ENCODE measurements at regions not wholly inside any gene's neighbourhood (a gene's known extent, or its start where the extent isn't known, plus 50 kb on each side); places are given as distances from the start of the nearest gene placed in this dataset.

DNA sequence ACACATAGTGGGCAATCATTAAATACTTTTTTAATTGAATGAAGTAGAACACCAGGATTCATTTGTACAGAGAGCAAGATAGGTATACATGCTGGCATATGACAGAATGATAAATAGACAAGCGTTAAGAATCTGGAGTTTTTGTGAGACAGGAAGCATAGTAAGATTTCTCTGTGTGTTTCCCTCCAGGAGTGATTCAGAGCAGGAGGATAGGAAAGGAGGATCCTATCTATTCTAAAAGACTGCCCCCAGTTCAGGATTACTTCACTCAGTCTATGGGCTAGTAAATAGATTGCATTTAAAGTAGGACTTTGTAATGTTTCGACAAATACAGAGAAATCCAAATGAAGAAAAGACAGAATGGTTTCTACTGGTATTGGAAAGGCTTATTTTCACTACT is 423.7 kb downstream of the PDGFC start:
- Histone ChIP-seq H4K20me1 (replicated peaks; ENCODE audit: control insufficient read depth, extremely low read depth, insufficient read depth, low read length) (no peaks in the 10 kb centered on the region), H3K36me3 (ENCODE audit: control insufficient read depth in 2 of 2, extremely low read depth in 1 of 2, insufficient read depth in 2 of 2, low read length in 2 of 2) (no peaks in the 10 kb centered on the region), H3K27ac (ENCODE audit: insufficient read depth, low read depth, low read length) (no peak overlapping the region), H3K79me2 (ENCODE audit: control insufficient read depth, insufficient read depth, low read length) (no peaks in the 10 kb centered on the region), H3K9me1 (replicated peaks; ENCODE audit: control insufficient read depth, extremely low read depth, insufficient read depth, low read length) (no peaks in the 10 kb centered on the region), H3K4me1 (ENCODE audit: control insufficient read depth, extremely low read depth, insufficient read depth, low read length) (peaks cover 12% of the 10 kb centered on the region), H3K4me2 (ENCODE audit: insufficient read depth, low read length) (no peak overlapping the region), H3K27me3 (ENCODE audit: control insufficient read depth in 2 of 2, insufficient read depth in 2 of 2, low read length in 2 of 2) (no peaks in the 10 kb centered on the region), H3K4me3 (replicated peaks in 1 of 3; ENCODE audit: insufficient read depth in 1 of 3, low read depth in 1 of 3, low read length in 3 of 3) (no peak overlapping the region), H3K9me3 (replicated peaks; ENCODE audit: control insufficient read depth, insufficient read depth, low read length) (no peaks in the 10 kb centered on the region), H3K9ac (replicated peaks; ENCODE audit: extremely low read depth, insufficient read depth, low read length) (no peak overlapping the region), H2AFZ (ENCODE audit: low read depth, low read length) (no peak overlapping the region)
- DNase-seq (ENCODE audit: low read depth, low spot score), result no peak
- FAIRE-seq, result no peak
- CTCF ChIA-PET, result interaction anchor here (1.0 to 1.9 kb wide), 4 partner anchors 12 to 428 kb away, joined by 3 to 6 read pairs (median 4); partner anchors contain the start of gene PDGFC
- POLR2A ChIA-PET, result no interaction called here
- TF ChIP-seq FOS (IDR thresholded peaks at IDR 0.05; ENCODE audit: borderline replicate concordance, insufficient read depth, low read length) (no peak), POLR2A (IDR thresholded peaks at IDR 0.05; ENCODE audit: low read depth, low read length) (no peak), POLR2AphosphoS5 (IDR thresholded peaks at IDR 0.05; ENCODE audit: insufficient read depth, low read depth, low read length) (no peak), MYC (IDR thresholded peaks at IDR 0.05; ENCODE audit: low read depth, low read length) (no peak), EZH2 (IDR thresholded peaks at IDR 0.05; ENCODE audit: borderline replicate concordance, low read depth, low read length, severe bottlenecking) (no peak), JUN (IDR thresholded peaks at IDR 0.05; ENCODE audit: borderline replicate concordance, insufficient read depth, insufficient read length, low read depth) (no peak), GATA2 (IDR thresholded peaks at IDR 0.05; ENCODE audit: insufficient read depth, insufficient read length, low read depth, low read length) (no peak)
- TF ChIP-seq, protein P1, sequence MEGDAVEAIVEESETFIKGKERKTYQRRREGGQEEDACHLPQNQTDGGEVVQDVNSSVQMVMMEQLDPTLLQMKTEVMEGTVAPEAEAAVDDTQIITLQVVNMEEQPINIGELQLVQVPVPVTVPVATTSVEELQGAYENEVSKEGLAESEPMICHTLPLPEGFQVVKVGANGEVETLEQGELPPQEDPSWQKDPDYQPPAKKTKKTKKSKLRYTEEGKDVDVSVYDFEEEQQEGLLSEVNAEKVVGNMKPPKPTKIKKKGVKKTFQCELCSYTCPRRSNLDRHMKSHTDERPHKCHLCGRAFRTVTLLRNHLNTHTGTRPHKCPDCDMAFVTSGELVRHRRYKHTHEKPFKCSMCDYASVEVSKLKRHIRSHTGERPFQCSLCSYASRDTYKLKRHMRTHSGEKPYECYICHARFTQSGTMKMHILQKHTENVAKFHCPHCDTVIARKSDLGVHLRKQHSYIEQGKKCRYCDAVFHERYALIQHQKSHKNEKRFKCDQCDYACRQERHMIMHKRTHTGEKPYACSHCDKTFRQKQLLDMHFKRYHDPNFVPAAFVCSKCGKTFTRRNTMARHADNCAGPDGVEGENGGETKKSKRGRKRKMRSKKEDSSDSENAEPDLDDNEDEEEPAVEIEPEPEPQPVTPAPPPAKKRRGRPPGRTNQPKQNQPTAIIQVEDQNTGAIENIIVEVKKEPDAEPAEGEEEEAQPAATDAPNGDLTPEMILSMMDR (IDR thresholded peaks at IDR 0.05; ENCODE audit: extremely low read depth in 1 of 2, insufficient read depth in 1 of 2, low read depth in 1 of 2, low read length in 2 of 2), result no peak
- TF ChIP-seq, protein P2, sequence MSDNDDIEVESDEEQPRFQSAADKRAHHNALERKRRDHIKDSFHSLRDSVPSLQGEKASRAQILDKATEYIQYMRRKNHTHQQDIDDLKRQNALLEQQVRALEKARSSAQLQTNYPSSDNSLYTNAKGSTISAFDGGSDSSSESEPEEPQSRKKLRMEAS (IDR thresholded peaks at IDR 0.05; ENCODE audit: insufficient read depth, insufficient read length), result no peak
- dilution Hi-C loops (cut with MboI; ENCODE audit: extremely low pct_ligation_motif_present, low sequenced_read_pairs) (no loop called here), intact Hi-C loops (cut with micrococcal nuclease) (no loop called here)
- BruUV-seq (replicated peaks), result no TSS peak

Data from endothelial cell of umbilical vein (primary cell).